ENCODE measurements at regions not wholly inside any gene's neighbourhood (a gene's known extent, or its start where the extent isn't known, plus 50 kb on each side); places are given as distances from the start of the nearest gene placed in this dataset.

- DNase-seq (ENCODE audit: low read depth) = no peak
Observed at GRCh38 chr18:55847960-55848359, 260.0 kb upstream of the TCF4 start.

- no peak for DNase-seq (ENCODE audit: low read depth)
Observed at GRCh38 chr18:55845221-55845620, 257.2 kb upstream of the TCF4 start.

GRCh38 chr18:55844382-55844781 lies 256.4 kb upstream of the TCF4 start:
- DNase-seq (ENCODE audit: low read depth) = no peak

GRCh38 chr18:55841314-55841713 lies 253.3 kb upstream of the TCF4 start:
- DNase-seq (ENCODE audit: low read depth) = no peak

GRCh38 chr18:55840601-55841170 lies 252.7 kb upstream of the TCF4 start:
- no peak for DNase-seq (ENCODE audit: low read depth)

- no peak for DNase-seq (ENCODE audit: low read depth)
Observed at GRCh38 chr18:55839343-55839742, 251.4 kb upstream of the TCF4 start.

GRCh38 chr18:55838841-55839240 lies 250.8 kb upstream of the TCF4 start:
- no peak for DNase-seq (ENCODE audit: low read depth)

GRCh38 chr18:55838319-55838718 lies 250.3 kb upstream of the TCF4 start:
- no peak for DNase-seq (ENCODE audit: low read depth)

- no peak for DNase-seq (ENCODE audit: low read depth)
Observed at GRCh38 chr18:55833543-55833942, 245.6 kb upstream of the TCF4 start.

GRCh38 chr18:55830544-55830943 lies 242.6 kb upstream of the TCF4 start:
- no peak for DNase-seq (ENCODE audit: low read depth)

- no peak for DNase-seq (ENCODE audit: low read depth)
Observed at GRCh38 chr18:55821219-55821618, 233.2 kb upstream of the TCF4 start.

GRCh38 chr18:55819448-55819847 lies 231.5 kb upstream of the TCF4 start:
- no peak for DNase-seq (ENCODE audit: low read depth)

- DNase-seq (ENCODE audit: low read depth) = no peak
Observed at GRCh38 chr18:55818284-55818683, 230.3 kb upstream of the TCF4 start.

GRCh38 chr18:55811925-55812324 lies 223.9 kb upstream of the TCF4 start:
- DNase-seq (ENCODE audit: low read depth) = no peak

GRCh38 chr18:55805666-55806065 lies 217.7 kb upstream of the TCF4 start:
- no peak for DNase-seq (ENCODE audit: low read depth)

- no peak for DNase-seq (ENCODE audit: low read depth)
Observed at GRCh38 chr18:55795101-55795669, 207.2 kb upstream of the TCF4 start.

- no peak for DNase-seq (ENCODE audit: low read depth)
Observed at GRCh38 chr18:55794288-55795052, 206.5 kb upstream of the TCF4 start.

- DNase-seq (ENCODE audit: low read depth) = no peak
Observed at GRCh38 chr18:55790296-55790695, 202.3 kb upstream of the TCF4 start.

GRCh38 chr18:55787536-55788073 lies 199.6 kb upstream of the TCF4 start:
- no peak for DNase-seq (ENCODE audit: low read depth)

- DNase-seq (ENCODE audit: low read depth) = peak; percentile 30
Observed at GRCh38 chr18:55786651-55787272, 198.8 kb upstream of the TCF4 start.

GRCh38 chr18:55783921-55784320 lies 195.9 kb upstream of the TCF4 start:
- no peak for DNase-seq (ENCODE audit: low read depth)

- no peak for DNase-seq (ENCODE audit: low read depth)
Observed at GRCh38 chr18:55781481-55781957, 193.5 kb upstream of the TCF4 start.

- no peak for DNase-seq (ENCODE audit: low read depth)
Observed at GRCh38 chr18:55780586-55781071, 192.6 kb upstream of the TCF4 start.

All from CMK (cell line).